ENCODE measurements at regions not wholly inside any gene's neighbourhood (a gene's known extent, or its start where the extent isn't known, plus 50 kb on each side); places are given as distances from the start of the nearest gene placed in this dataset.

DNA sequence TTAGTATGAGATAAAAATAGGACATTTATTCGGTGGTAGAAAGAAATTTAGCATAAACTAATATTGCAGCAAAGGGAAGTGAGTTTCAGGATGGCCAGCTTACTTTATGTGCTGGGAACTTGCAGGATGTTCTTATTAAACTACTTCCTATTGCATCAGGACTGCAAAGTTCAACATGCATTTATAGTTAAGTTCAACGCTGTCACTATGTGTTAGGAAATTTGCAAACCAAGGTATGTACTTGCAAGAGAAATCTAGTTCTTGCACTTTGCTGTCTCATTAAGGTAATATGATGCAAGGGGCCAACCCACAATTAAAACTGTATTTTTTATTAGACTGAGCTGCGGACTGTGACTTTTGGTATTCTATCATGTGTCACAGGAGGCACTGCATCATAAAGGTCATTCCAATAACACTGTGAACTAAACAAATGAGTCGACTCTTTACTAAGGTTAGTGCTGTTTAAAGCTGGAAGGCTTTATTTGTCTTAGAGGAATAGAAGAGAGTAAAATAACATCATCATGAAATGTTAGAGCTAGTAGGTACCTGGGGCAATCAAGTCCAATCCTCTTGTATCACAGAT is 1525.7 kb upstream of the TENM3 start:
- no peaks in the 10 kb centered on the region for H3K4me1 ChIP-seq (ENCODE audit: control insufficient read depth, insufficient read depth, low read length)
- no peaks in the 10 kb centered on the region for H3K79me1 ChIP-seq (ENCODE audit: low read depth in 1 of 2, low read length in 2 of 2)
- no peak overlapping the region for H3K4ac ChIP-seq (ENCODE audit: low read depth, low read length)
- no peak overlapping the region for H3K14ac ChIP-seq (replicated peaks; ENCODE audit: low read depth, low read length)
- no peaks in the 10 kb centered on the region for H3K9me3 ChIP-seq (ENCODE audit: control insufficient read depth, insufficient read depth, low read length)
- in situ Hi-C loops (cut with MboI; ENCODE audit: low sequenced_read_pairs) (no loop called here), dilution Hi-C loops (cut with HindIII; ENCODE audit: low sequenced_read_pairs, unreplicated experiment) (no loop called here), intact Hi-C loops (cut with micrococcal nuclease) (no loop called here)
- H4K5ac ChIP-seq (ENCODE audit: low read depth, low read length) = no peak overlapping the region
- H3K27ac ChIP-seq (ENCODE audit: insufficient read depth, low read length) = no peak overlapping the region
- ChIA-PET CTCF (interaction anchor here (1.3 kb wide), 1 partner anchor 21 kb away, joined by 3 read pairs; no protein-coding TSS in a partner anchor), POLR2A (ENCODE audit: unreplicated experiment) (no interaction called here)
- no peak overlapping the region for H2BK20ac ChIP-seq (ENCODE audit: low read depth, low read length)
- H3K23ac ChIP-seq (ENCODE audit: low read depth, low read length) = no peak overlapping the region
- no peak overlapping the region for H3K56ac ChIP-seq (ENCODE audit: extremely low read depth, insufficient read depth, low read length)
- DNase-seq = peak; percentile 38
- H3K36me3 ChIP-seq (ENCODE audit: control insufficient read depth, insufficient read depth, low read length) = no peaks in the 10 kb centered on the region
- BruUV-seq (replicated peaks) = no TSS peak
- TF ChIP-seq BHLHE40 (IDR thresholded peaks at IDR 0.05; ENCODE audit: low read depth, low read length) (no peak), RAD21 (IDR thresholded peaks at IDR 0.05; ENCODE audit: low read length) (no peak), NFE2L2 (IDR thresholded peaks at IDR 0.05; ENCODE audit: low read depth, low read length) (no peak), MAZ (IDR thresholded peaks at IDR 0.05; ENCODE audit: borderline replicate concordance, low read depth, low read length) (no peak), CHD1 (IDR thresholded peaks at IDR 0.05; ENCODE audit: low read depth, low read length) (no peak), RFX5 (IDR thresholded peaks at IDR 0.05; ENCODE audit: low read depth, low read length) (no peak), CEBPB (IDR thresholded peaks at IDR 0.05; ENCODE audit: low read depth, low read length) (no peak)
- TF ChIP-seq, protein P1, sequence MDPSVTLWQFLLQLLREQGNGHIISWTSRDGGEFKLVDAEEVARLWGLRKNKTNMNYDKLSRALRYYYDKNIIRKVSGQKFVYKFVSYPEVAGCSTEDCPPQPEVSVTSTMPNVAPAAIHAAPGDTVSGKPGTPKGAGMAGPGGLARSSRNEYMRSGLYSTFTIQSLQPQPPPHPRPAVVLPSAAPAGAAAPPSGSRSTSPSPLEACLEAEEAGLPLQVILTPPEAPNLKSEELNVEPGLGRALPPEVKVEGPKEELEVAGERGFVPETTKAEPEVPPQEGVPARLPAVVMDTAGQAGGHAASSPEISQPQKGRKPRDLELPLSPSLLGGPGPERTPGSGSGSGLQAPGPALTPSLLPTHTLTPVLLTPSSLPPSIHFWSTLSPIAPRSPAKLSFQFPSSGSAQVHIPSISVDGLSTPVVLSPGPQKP (IDR thresholded peaks at IDR 0.05; ENCODE audit: borderline replicate concordance, low read depth, low read length) = no peak
- H2BK15ac ChIP-seq (ENCODE audit: low read depth, low read length) = no peak overlapping the region
- no peak overlapping the region for H3K18ac ChIP-seq (ENCODE audit: low read depth, low read length)
- no peak overlapping the region for H4K8ac ChIP-seq (ENCODE audit: low read depth in 2 of 2, low read length in 2 of 2)
- H3K4me2 ChIP-seq (ENCODE audit: low read depth, low read length) = peak overlapping the region; percentile 37; the same call in 1 of the 2 replicates
- H2AK9ac ChIP-seq (replicated peaks; ENCODE audit: low read depth, low read length, poor library complexity) = no peak overlapping the region
- WGBS, 2 experiments (ENCODE audit: extremely low coverage in 2 of 2, insufficient read length in 1 of 2) = 20% methylated on average over 1 of the region's 4 CpGs; no CpG with 5 or more reads in 1 of the 2 experiments
- H4K91ac ChIP-seq (ENCODE audit: insufficient read depth, low read depth, low read length) = no peak overlapping the region
- H3K4me3 ChIP-seq (ENCODE audit: insufficient read depth, low read depth, low read length) = no peak overlapping the region
- no peaks in the 10 kb centered on the region for H4K20me1 ChIP-seq (ENCODE audit: insufficient read depth, low read length)
- no peak overlapping the region for H2AFZ ChIP-seq (replicated peaks; ENCODE audit: low read length, poor library complexity)
- no peak for ATAC-seq (ENCODE audit: low read depth)
- no peak overlapping the region for H2AK5ac ChIP-seq (ENCODE audit: low read depth, low read length)
- H3K27me3 ChIP-seq (ENCODE audit: control insufficient read depth, insufficient read depth, low read length) = no peaks in the 10 kb centered on the region
- H2BK5ac ChIP-seq (ENCODE audit: low read depth, low read length, poor library complexity, severe bottlenecking) = no peak overlapping the region
- H3K9me1 ChIP-seq (ENCODE audit: insufficient read depth, low read length) = no peaks in the 10 kb centered on the region
- no peak overlapping the region for H3K9ac ChIP-seq (ENCODE audit: low read depth, low read length)
- no peak overlapping the region for H2BK120ac ChIP-seq (ENCODE audit: low read depth, low read length)

Measured in IMR-90 (cell line).